OCI-LY7 (cell line): ENCODE measurements at regions not wholly inside any gene's neighbourhood (a gene's known extent, or its start where the extent isn't known, plus 50 kb on each side); places are given as distances from the start of the nearest gene placed in this dataset.

Experiments used
- CTCF ChIP-seq: fragments of 200-600 bp; sonication (generic); conservative IDR thresholded peaks from 2 replicates; pipeline ENCODE4 v1.5.1; 2014; ENCODE audit warnings: mild to moderate bottlenecking, antibody characterized with exemption, low read length, moderate library complexity, mixed read lengths
- EZH2phosphoT487 ChIP-seq: fragments of 200-600 bp; sonication (generic); IDR thresholded peaks from 2 replicates; pipeline ENCODE4 v1.6.1; 2018; ENCODE audit warnings: low read depth, borderline replicate concordance, mild to moderate bottlenecking, mixed run types, antibody characterized with exemption, low read length, moderate library complexity, mixed read lengths

- TF ChIP-seq CTCF: no peak
- no peak for TF ChIP-seq EZH2phosphoT487
These were observed 64.4 kb upstream of the OSBPL8 start for GRCh38 chr12:76623931-76624330.
